WI38 (cell line): ENCODE measurements at regions not wholly inside any gene's neighbourhood (a gene's known extent, or its start where the extent isn't known, plus 50 kb on each side); places are given as distances from the start of the nearest gene placed in this dataset.
"Not testable (repeated sequence)": the region's sequence is repeated elsewhere in the genome, so short reads cannot be mapped to it uniquely, and the experiment has no call there.

Experiments used
- H3K4me3 ChIP-seq: 2 replicates; pipeline ENCODE4 v1.5.1; 2011; ENCODE audit warnings: low read depth, mild to moderate bottlenecking, control low read depth, low read length
- TF ChIP-seq, protein P1 (sequence below): IDR thresholded peaks from 2 replicates; pipeline ENCODE4 v1.5.1; 2012; ENCODE audit warnings: low read depth, mild to moderate bottlenecking, control low read depth, low read length

DNA sequence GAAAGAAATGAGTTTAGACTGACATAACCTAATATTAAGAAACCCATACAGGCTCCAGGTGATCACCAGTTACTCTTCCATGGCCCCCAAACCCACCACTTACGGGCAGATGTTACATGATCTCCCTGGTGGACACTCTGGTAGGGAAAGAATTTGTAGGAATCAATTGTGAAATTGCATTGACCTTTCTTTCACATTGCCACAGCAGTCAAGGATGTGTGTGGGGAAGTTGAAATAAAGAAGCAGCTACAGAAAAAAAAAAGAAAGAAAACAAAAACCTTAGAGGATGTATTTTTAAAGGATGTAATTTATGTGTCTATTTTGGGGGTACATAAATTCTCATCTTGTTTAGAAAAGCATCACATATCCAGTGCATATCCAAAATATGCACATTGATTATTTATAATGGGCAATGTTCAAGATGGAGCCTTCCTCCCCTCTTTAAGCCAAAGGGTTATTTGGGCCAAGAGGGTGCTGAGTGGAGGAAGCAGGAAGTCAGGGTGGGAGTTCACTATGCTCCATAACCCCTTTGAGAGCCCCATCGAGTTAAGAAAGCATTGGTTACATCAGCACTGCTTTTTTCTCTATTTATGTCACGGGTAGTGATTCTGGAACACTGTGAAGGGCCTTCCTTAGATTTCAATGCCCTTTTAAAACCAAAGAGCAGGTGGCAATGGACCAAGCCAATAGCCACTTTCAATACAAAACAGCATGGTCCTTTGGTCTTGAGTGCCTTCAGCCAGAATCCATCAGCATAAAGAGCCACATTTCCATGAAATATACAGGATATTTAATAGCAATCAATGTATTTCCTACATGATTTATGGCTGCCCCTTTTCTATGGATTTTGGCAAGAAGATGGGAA, 169.6 kb downstream of the LACC1 start:
- TF ChIP-seq, protein P1, sequence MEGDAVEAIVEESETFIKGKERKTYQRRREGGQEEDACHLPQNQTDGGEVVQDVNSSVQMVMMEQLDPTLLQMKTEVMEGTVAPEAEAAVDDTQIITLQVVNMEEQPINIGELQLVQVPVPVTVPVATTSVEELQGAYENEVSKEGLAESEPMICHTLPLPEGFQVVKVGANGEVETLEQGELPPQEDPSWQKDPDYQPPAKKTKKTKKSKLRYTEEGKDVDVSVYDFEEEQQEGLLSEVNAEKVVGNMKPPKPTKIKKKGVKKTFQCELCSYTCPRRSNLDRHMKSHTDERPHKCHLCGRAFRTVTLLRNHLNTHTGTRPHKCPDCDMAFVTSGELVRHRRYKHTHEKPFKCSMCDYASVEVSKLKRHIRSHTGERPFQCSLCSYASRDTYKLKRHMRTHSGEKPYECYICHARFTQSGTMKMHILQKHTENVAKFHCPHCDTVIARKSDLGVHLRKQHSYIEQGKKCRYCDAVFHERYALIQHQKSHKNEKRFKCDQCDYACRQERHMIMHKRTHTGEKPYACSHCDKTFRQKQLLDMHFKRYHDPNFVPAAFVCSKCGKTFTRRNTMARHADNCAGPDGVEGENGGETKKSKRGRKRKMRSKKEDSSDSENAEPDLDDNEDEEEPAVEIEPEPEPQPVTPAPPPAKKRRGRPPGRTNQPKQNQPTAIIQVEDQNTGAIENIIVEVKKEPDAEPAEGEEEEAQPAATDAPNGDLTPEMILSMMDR = no peak
- H3K4me3 ChIP-seq = no peak overlapping the region

DNA sequence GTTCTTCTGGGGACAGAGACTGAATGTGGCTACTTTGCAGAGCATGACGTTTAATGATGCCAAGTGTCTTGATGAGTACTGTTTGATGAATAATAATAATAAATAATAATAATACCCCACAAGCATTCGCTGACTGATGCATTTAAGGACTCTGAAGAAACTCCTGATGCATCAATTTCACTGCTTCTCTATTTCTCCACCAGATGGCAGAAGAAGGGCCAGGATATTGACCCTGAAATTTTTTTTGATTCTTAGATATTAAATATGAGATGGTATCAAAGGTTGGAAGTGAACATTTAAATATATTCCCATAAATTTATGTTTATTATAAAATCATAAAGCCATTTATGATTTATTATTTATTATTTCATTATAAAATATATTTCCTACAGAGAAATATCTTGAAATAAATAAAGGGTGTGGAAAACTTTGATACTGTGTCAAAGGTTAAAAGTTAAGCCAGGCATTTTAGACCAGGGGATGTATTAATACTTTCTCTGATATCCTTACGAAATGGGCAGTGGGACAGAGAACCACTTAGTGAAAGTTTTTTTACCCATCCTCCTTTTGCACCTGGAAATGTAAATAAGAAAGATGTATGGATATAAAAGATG, 170.9 kb downstream of the LACC1 start:
- TF ChIP-seq, protein P1 = peak; percentile 42
- H3K4me3 ChIP-seq = no peak overlapping the region

DNA sequence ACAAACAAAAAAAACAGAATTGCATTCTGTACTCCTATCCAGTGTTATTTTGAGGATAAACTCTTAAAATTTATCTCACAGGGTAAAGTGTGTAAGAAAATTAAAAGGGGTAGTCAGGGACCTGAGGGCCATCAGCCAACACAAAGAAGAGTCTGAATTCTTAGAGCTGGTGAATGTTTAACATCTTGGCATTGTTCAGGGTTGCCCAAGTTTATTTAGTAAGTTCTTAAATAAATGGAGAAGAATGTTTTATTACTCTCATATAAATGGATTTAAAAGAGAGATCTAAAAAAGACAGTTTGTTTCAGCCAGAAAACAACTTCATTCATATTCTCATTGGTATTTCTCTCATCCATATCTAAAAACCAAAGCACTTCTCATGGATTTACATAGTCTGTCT, 171.7 kb downstream of the LACC1 start:
- no peak overlapping the region for H3K4me3 ChIP-seq
- TF ChIP-seq, protein P1 = no peak

DNA sequence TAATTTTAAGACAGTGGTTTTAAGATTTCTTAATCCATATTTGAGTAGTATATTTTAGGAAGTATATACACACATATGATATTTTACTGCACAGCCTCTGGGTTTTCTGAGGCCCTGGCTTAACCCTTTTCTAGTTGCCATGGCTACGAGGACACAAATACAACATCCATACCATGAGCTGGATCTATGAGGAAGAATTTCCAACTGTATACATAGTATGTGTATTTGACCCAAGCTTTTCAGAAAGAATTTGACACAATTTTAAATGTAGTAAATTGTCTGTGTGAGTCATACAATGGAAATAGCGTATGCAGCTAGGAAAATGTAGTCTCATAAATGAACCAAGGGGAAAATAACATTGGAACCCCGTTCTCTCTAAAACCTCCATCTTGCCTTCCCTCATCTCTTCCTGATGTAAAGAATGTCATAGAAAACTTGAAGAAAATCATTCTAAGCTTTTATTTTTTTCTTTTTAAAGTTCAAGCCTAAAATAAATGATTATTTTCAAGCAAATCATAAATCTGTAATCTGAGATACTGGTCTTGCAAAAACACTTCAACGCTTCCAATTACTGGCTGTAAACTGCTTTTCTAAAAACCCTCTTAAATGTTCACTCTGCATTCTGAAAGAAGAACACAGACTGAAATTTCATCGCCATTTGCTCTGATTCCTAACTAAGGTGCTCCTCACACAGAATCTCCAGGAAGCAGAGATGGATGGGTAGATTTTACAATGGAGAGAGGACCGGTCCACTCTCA, 172.4 kb downstream of the LACC1 start:
- TF ChIP-seq, protein P1 = no peak
- H3K4me3 ChIP-seq = no peak overlapping the region

DNA sequence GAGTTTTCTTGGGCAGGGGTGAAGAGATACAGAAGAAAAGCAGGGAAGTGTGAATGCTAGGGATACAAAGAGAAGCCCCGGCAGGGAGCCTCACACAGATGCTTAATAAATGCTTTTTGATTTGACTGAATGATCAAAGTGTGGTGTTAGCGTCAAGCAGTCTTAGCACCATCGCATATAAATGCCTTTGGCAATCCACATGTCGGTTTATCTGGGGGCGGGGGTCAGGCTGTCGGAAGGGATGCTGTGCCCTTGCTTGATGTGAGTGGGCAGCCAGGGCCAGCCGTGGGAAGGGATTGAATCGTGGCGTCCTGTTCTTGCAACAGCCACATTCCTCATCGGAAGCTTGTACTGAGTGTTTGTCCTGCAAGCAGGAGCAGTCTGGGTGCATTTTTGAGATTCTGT, 173.1 kb downstream of the LACC1 start:
- TF ChIP-seq, protein P1 = no peak
- H3K4me3 ChIP-seq = no peak overlapping the region

DNA sequence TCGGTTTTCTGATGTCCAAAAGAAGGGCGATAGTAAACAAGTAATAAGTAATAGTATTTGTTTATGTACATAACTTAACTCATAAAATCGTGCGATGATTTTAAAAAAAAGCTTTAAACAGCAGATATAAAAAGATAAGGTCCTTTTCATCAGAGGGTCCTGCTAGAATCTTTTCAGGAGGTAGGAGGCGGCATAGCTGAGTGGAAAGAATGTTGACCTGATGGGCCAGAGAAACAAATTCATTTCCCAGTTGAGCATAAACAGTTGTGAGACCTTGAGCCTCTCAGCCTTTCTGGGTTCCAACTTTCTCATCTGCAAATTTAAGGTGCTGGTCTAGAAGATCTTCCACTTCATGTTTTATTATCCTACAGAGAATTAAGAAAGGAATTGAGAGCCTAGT, 173.5 kb downstream of the LACC1 start:
- H3K4me3 ChIP-seq = no peak overlapping the region
- TF ChIP-seq, protein P1 = no peak

DNA sequence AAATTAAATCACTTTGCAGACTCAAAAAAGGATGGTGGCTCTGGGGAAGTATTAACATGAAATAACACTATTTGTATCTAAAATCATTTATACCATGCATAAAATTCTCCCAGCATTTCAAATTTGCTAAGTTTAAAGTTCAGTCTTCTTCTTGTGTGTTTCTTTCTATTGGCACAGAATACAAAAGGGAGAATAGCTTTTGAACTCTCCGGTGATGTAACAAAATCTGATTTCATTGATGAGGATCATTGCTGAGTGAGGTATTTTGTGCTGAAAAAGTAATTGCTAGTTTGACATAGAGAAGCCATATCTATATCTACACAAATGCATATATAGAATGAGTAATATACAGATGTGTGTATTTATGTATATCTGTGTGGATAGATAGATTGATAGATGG, 174.8 kb downstream of the LACC1 start:
- H3K4me3 ChIP-seq = no peak overlapping the region
- TF ChIP-seq, protein P1 = no peak

DNA sequence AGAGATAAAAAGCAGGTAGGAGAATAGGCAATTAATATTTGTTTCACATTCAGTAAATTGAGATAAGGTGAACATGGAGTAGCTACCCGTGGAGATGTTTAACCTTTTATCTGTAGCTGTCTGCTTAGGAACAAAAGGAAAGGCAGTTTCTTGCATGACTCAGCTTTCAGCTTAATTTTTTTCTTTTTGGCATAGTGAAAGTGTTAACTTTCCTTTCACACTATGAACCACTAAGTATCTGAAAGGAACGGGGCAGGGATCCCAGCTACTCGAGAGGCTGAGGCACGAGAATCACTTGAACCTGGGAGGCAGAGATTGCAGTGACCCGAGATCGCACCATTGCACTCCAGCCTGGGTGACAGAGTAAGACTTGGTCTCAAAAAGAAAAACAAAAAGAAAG, 176.0 kb downstream of the LACC1 start:
- H3K4me3 ChIP-seq = not testable (repeated sequence)
